HUDEP-2 (cell line): ENCODE measurements at regions not wholly inside any gene's neighbourhood (a gene's known extent, or its start where the extent isn't known, plus 50 kb on each side); places are given as distances from the start of the nearest gene placed in this dataset.
A peak's percentile ranks its signal among the peaks of the same experiment; 100 is the strongest.
"Not testable (repeated sequence)": the region's sequence is repeated elsewhere in the genome, so short reads cannot be mapped to it uniquely, and the experiment has no call there.

Source experiments
- DNase-seq, 76 experiments: peaks; one replicate each; lab custom pipeline; 2025; ENCODE audit not compliant: unreplicated experiment in 76 of 76; lab: John Stamatoyannopoulos, UW

DNA sequence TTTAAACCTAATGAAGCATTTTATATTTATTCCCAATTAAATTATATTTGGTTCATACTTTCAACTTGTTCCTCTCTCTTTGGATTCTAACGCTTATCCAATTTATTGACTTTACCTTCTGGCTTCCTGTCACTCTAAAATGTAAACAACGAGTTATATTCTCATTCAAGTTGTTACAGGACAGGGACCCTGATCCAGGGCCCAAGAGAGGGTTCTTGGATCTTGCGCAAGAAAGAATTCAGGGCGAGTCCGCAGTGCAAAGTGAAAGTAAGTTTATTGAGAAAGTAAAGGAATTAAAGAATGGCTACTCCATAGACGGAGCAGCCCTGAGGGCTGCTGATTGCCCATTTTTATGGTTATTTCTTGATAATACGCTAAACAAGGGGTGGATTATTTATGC is 405.6 kb upstream of the API5 start:
- DNase-seq = no peak

DNA sequence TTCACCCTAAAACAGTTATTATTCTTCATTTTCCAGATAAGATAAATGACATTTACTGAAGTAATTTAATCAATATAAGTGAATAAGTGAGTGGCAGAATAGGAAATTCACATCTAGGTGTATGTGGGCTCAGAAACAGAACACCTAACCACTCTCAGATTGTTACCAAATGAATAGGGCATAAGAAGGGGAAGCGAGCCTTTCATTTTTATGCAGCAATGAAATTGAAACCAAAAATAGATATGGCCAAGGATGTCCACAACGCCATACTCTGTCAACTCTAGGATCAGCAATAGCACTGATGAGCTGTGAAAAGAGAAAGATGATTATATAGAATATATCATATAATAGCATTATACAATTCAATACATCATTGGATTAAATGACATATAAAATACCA is 398.1 kb upstream of the API5 start:
- no peak for DNase-seq

GRCh38 chr11:42923651-42924050 is 388.1 kb upstream of the API5 start:
- no peak for DNase-seq

DNA sequence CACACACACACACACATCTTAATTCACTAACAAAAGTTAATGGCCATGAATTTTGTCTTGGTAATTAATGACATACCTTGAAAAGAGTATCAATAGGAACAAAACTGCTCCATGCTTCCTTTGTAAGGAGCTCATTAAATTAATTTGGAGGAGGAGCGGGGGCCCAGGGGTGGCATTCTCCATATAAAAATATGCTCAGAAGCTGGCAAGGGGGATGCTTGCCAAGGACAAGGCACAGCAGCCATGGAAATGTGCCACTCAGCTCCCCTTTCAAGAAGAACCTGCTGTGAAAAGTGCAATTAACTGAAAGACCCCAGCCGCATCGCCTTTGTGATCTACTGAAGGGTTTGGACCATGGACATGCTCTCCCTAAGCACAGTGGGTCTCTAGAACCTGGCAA is 385.9 kb upstream of the API5 start:
- DNase-seq = no peak

GRCh38 chr11:42947405-42947804 is 364.4 kb upstream of the API5 start:
- no peak for DNase-seq

GRCh38 chr11:42949738-42950376 is 361.9 kb upstream of the API5 start:
- DNase-seq = not testable (repeated sequence)

DNA sequence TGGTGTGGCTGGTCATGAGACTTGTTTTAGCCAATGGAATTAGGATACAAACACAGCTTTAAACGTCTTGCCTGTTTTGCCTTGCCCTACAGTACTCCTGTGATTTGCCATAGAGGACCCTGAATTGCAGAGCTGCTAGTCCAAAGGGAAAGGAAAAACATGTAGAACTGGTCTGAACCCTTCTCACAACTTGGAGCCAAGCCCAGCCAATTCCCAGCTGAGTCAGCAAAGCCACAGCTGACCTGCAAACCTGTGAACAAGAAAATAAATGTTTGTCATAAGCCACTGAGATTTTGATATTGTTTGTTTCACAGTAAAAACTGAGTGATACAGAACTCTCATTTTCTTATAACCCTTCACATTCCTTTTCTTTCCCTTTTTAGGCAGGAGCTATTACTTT is 360.5 kb upstream of the API5 start:
- DNase-seq = no peak

- DNase-seq = no peak
Observed at GRCh38 chr11:42957831-42958230, 354.0 kb upstream of the API5 start.

DNA sequence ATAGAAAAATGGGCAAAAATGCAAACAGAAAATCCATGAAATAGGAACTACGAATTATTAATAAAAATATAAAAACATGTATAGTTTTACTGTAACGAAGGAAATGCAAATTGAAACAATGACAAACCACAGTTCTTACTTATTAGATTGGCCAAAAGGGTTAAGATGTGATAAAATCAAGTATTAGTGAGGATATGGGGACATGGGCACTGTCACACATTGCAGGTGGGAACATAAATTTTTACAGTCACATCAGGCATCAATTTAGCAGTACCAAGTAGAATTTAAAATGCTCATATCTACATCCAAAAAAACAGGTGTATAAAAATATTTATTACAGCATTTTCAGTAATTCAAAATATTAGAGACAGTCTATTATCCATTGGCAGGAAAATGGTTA is 353.2 kb upstream of the API5 start:
- DNase-seq = no peak

DNA sequence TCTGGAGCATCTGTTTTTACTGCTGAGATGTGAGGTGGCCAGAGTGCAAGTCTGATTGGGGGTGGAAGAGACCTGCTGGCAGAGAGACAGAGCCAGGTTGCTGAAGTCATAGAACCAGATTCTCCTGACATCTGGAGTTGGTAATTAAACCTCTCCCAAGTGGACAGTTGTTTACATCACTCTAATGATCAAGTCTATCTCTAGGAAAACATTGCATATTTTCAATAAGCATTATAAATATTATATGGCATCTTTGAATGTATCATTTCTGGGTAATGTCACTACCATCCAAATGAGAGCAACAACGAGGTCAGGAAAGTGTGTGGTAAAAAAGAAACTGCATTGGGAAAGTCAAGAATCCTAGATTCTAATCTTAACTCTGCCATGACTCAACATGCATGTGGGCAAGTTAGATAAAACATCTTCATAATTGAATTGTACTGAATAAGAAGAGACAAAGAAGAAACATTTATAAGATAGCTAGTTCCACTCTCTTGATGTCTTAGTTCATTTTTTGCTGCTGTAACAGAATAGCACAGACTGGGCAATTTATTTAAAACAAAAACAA is 351.2 kb upstream of the API5 start:
- peak in 2 of 76 experiments; percentile 0 to 3 for DNase-seq

GRCh38 chr11:42967653-42968052 is 344.1 kb upstream of the API5 start:
- DNase-seq = no peak

DNA sequence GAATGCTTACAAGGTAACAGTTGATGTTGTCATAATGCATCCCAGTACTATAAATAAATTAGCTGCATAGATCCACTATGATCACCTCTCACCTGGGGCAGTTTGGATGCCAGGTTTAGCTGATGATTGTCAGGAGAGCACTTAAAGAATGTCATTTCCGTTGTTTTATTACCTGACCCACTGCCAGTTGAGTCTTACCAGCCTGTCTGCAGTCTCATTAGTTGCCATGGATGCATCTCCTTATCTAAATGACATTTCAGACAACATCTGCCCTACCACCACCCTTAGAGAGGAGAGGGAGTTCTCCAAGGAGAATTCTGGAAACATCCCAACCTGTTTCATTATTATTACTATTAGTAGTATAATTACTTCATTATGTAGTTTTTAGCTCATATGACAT is 339.1 kb upstream of the API5 start:
- no peak for DNase-seq

DNA sequence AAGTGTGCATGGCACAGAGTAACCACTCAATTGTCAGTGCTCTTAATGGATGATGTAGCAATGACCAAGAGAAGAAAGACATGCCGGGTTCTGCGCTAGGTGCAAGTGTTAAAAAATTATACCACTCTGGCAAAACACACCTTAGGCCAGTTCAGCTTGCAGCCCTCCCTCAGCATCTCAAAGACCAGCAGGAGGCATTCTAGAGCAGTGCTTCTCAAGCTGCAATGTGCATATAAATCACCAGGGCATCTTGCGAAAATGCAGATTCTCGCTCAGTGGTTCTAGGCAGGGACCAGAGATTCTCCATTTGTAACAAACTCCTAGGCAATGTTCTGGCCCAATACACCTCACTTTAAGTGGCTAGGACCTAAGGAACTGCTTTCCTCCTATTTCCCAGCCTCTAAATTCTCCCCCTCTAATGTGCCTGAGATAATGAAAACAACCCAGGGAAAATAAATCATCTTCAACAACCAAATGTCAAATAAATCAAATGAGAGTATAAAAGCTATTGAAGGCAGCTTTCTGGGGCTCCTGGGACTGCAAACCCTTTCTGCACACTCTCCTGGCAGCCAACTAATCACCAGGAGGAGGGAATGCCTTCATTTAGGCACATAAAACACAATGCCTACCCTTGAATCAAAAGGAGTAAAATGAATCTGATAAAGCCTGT is 337.2 kb upstream of the API5 start:
- no peak for DNase-seq

DNA sequence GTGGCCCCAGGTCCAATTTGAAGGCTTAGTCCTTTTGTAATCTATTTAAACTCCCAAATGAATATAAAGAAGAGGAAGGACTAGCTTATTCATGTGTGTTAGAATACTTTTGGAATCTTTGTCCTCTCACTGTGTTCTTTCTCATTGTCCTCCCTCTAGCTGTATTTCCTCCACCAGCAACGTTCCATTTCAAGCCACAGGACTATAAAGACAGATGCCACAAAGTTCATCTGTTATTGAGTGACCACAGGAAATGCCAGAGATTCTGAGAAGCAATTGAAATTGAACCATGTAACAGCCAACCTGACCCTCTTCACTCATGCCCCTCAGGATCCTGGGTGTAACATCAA is 336.6 kb upstream of the API5 start:
- DNase-seq = no peak

DNA sequence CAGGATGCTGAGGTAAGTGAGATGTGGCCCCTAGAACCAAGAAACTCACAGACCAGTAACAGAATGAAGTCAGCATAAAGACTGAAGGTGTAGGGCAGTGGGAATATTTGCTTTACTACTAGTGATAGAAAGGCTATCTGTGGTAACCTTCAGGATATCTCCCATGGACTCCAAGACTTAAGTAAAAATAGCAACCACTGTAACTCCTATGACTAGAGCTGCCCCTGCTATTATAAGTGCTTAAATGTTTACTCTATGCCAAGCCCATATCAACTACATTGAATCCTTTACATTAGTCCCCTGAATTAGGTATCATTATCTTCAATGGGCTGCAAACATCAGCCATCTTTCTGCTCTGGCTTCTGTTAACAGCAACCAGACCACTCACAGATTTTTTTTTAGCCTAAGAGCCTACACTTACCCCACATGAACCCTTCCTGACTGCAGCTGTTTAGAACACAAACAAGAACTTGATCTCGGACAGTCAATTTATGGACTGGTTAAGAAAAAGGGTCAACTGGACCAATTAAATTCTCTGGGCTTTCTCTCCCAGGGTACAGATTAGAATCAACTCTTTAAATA is 335.1 kb upstream of the API5 start:
- no peak for DNase-seq

DNA sequence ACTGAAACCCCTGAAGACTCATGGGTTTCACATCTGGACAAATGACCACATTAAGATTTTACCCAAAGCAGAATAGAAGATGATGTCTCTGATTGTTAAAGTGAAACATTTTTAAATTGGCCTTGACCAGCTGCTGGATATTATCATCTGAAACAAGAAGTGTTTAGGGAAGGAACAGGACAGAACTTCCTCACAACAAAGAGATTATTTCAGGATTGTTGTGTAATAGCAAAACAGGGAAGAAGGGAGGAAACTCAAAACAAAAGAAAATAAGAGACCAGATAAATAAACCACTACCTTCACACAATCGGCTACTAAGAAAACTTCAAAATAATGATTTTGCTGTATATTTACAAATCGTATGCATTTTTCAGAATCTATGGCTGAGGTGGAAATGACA is 319.2 kb upstream of the API5 start:
- DNase-seq = no peak

DNA sequence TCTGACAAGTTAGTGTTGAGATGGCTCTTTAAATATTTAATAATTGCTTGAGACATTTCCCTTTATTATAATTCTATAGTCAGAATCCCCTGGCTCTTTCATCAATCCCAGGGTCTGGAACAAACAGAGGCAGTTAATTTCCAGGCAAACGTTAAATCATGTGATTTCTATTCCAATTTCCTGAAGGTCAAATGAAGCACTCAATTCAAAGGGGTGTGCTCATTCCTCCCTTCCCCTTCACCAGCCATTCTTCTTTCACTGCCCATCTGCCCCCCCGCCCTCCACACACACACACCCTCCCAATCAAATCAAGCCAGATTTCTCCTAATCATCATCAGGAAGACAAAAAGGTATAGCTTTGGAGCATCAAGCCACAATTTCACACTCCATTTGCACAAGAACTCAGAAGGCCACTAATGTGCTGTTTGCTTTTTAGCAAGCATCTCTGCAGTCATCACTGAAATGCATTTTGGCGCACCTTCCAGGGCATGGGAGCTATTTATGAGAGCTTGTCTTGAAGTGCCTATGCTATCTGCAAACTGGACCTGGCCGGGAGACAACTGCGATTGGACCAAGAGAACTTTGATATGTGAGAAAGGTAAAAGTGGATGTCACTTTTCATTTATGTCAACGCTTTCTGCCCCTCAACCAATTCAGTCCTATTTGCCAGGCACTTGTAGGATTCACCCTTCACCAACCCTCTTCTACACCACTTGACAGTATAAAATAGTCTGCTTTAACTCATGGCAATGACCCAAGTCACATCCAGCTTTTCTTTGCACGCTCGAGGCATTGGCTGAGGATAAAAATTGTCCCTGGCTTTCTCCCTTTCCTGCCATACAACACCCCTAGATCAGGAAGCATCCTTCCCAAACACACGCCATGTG is 315.1 kb upstream of the API5 start:
- DNase-seq = no peak

- not testable (repeated sequence) for DNase-seq
Observed at GRCh38 chr11:43004879-43005278, 306.9 kb upstream of the API5 start.

DNA sequence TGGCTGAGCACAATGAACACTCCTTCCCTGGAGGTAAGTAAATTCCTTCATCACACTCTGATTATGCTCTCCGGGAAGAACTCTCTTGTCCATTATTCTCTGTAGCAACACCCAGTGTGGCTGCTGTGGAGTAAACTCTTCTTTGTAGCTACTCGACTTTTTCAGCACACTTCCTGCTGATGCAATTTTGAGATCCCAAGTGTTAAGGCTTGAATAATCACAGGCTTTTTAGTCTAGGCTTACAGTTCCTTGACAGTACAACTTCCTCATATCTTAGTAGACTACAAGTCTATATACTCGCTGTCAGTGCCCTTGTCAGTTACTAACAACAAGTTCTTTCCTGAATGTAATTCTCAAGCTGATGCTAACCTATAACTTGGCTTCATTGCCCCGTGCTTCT is 301.8 kb upstream of the API5 start:
- no peak for DNase-seq

DNA sequence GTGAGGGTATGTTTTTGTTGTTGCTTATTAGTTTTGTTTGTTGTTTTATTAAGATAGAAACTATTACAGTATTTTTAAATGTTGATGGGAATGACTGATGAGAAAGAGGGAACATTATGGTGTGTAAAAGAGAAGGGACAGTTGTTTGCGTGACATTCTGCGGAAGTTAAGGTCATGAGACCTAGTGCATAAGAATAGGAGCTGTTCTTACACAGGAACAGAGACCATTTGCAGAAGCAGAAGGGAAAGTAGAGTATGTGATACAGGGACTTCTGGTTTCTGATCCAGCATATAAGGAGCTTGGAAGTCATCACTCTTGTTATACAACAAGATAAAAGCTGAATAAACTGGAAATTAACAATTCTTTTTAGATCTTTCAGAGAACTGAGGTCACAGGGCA is 299.2 kb upstream of the API5 start:
- DNase-seq = no peak

DNA sequence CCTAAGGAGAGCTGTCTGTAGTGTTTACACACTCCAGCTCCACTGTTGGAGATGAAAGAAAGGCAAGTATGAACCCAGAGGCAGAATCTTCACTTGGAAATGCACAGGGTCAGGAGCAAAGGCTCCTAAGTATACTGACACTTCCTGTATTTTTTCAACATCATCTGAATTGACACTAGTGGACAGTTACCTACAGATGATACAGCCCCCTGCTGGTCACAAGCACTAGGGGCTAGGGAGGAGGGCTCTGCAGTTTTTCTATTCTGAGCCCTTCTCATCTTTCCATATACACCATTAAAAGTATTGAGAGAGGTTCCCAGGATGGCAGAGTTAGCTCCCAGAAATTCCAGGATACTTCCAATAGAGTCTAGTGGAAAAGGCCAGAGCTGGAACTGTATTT is 290.3 kb upstream of the API5 start:
- peak in 9 of 76 experiments; percentile 0 to 29 (median 4) for DNase-seq
